ENCODE measurements at regions not wholly inside any gene's neighbourhood (a gene's known extent, or its start where the extent isn't known, plus 50 kb on each side); places are given as distances from the start of the nearest gene placed in this dataset.

- no peaks in the 10 kb centered on the region for H3K36me3 ChIP-seq
- DNase-seq (no peak), ATAC-seq (no peak)
- no peak overlapping the region for H3K27ac ChIP-seq
- no peaks in the 10 kb centered on the region for H3K9me3 ChIP-seq
- intact Hi-C loops (cut with DNase I): no loop called here
- TF ChIP-seq CTCF (IDR thresholded peaks at IDR 0.05): no peak
- H3K4me1 ChIP-seq: no peaks in the 10 kb centered on the region
- H3K4me3 ChIP-seq: no peak overlapping the region
- H3K27me3 ChIP-seq (ENCODE audit: low read depth): no peaks in the 10 kb centered on the region
Measured at GRCh38 chr21:15247613-15248012, 182.8 kb upstream of the NRIP1 start.

- intact Hi-C loops (cut with DNase I): no loop called here
- Histone ChIP-seq H3K4me1 (no peaks in the 10 kb centered on the region), H3K4me3 (no peak overlapping the region), H3K9me3 (no peaks in the 10 kb centered on the region), H3K27ac (no peak overlapping the region), H3K27me3 (ENCODE audit: low read depth) (no peaks in the 10 kb centered on the region), H3K36me3 (no peaks in the 10 kb centered on the region)
- TF ChIP-seq CTCF (IDR thresholded peaks at IDR 0.05): no peak
- DNase-seq (no peak), ATAC-seq (no peak)
Measured at GRCh38 chr21:15249285-15249993, 184.6 kb upstream of the NRIP1 start.

GRCh38 chr21:15250384-15250783 is 185.6 kb upstream of the NRIP1 start:
- no peak for ATAC-seq
- no peak overlapping the region for H3K27ac ChIP-seq
- H3K36me3 ChIP-seq: no peaks in the 10 kb centered on the region
- intact Hi-C loops (cut with DNase I): no loop called here
- H3K4me3 ChIP-seq: no peak overlapping the region
- TF ChIP-seq CTCF (IDR thresholded peaks at IDR 0.05): no peak
- no peaks in the 10 kb centered on the region for H3K9me3 ChIP-seq
- no peaks in the 10 kb centered on the region for H3K4me1 ChIP-seq
- H3K27me3 ChIP-seq (ENCODE audit: low read depth): no peaks in the 10 kb centered on the region
- DNase-seq: no peak

- Histone ChIP-seq H3K4me1 (no peaks in the 10 kb centered on the region), H3K36me3 (no peaks in the 10 kb centered on the region), H3K27me3 (ENCODE audit: low read depth) (no peaks in the 10 kb centered on the region), H3K9me3 (no peaks in the 10 kb centered on the region), H3K4me3 (no peak overlapping the region), H3K27ac (no peak overlapping the region)
- DNase-seq (no peak), ATAC-seq (no peak)
- intact Hi-C loops (cut with DNase I): no loop called here
- no peak for TF ChIP-seq CTCF (IDR thresholded peaks at IDR 0.05)
Measured at GRCh38 chr21:15252431-15252830, 187.6 kb upstream of the NRIP1 start.

- Histone ChIP-seq H3K27me3 (ENCODE audit: low read depth) (no peaks in the 10 kb centered on the region), H3K4me3 (no peak overlapping the region), H3K27ac (no peak overlapping the region), H3K4me1 (no peaks in the 10 kb centered on the region), H3K9me3 (no peaks in the 10 kb centered on the region), H3K36me3 (no peaks in the 10 kb centered on the region)
- ATAC-seq (no peak), DNase-seq (no peak)
- TF ChIP-seq CTCF (IDR thresholded peaks at IDR 0.05): no peak
- intact Hi-C loops (cut with DNase I): no loop called here
Measured at GRCh38 chr21:15254111-15254510, 189.3 kb upstream of the NRIP1 start.
